GM12878 (cell line): ENCODE measurements at regions not wholly inside any gene's neighbourhood (a gene's known extent, or its start where the extent isn't known, plus 50 kb on each side); places are given as distances from the start of the nearest gene placed in this dataset.
A peak's percentile ranks its signal among the peaks of the same experiment; 100 is the strongest.

Source experiments
- CHD1 ChIP-seq: IDR thresholded peaks from 2 replicates; pipeline ENCODE4 v1.6.1; 2012; ENCODE audit warnings: low read depth, low read length, improper control_type of control experiment
- CUX1 ChIP-seq: IDR thresholded peaks from 2 replicates; pipeline ENCODE4 v1.6.1; 2012; ENCODE audit warnings: improper control_type of control experiment, low read depth, low read length; ENCODE audit not compliant: insufficient replicate concordance
- DPF2 ChIP-seq: fragments of 450-650 bp; IDR thresholded peaks from 2 replicates; pipeline ENCODE4 v1.6.1; 2017; ENCODE audit warnings: mild to moderate bottlenecking
- EP300 ChIP-seq, 2 experiments: fragments of 150-350 bp in 1 of 2; IDR thresholded peaks; 2 replicates each; pipeline ENCODE4 v1.6.1; 2011 to 2012; ENCODE audit warnings: low read depth in 2 of 2, low read length in 2 of 2, borderline replicate concordance in 1 of 2, improper control_type of control experiment in 1 of 2, inconsistent platforms in 1 of 2; ENCODE audit not compliant: control insufficient read depth in 1 of 2
- EZH2 ChIP-seq: IDR thresholded peaks from 2 replicates; pipeline ENCODE4 v1.6.1; 2012; ENCODE audit warnings: low read depth, mild to moderate bottlenecking, control low read depth, inconsistent platforms, low read length, borderline replicate concordance; ENCODE audit not compliant: control insufficient read depth
- FOS ChIP-seq: IDR thresholded peaks from 3 replicates; pipeline ENCODE4 v1.6.1; 2011; ENCODE audit warnings: borderline replicate concordance; ENCODE audit not compliant: insufficient read length; ENCODE audit errors: extremely low read depth
- HDGF ChIP-seq: fragments of 450-650 bp; IDR thresholded peaks from 2 replicates; pipeline ENCODE4 v1.6.1; 2016; ENCODE audit warnings: antibody characterized with exemption
- IKZF2 ChIP-seq, 2 experiments: fragments of 450-650 bp; IDR thresholded peaks; 2 replicates each; pipeline ENCODE4 v1.6.1; 2017; ENCODE audit warnings: mild to moderate bottlenecking in 2 of 2, moderate library complexity in 2 of 2
- MAX ChIP-seq: IDR thresholded peaks from 2 replicates; pipeline ENCODE4 v1.6.1; 2012; ENCODE audit warnings: low read depth, low read length, improper control_type of control experiment
- MEF2B ChIP-seq: fragments of 450-650 bp; IDR thresholded peaks from 2 replicates; pipeline ENCODE4 v1.6.1; 2018; ENCODE audit warnings: mild to moderate bottlenecking, moderate library complexity; ENCODE audit not compliant: partially characterized antibody, poor library complexity, severe bottlenecking
- MXI1 ChIP-seq: fragments of 150-350 bp; IDR thresholded peaks from 2 replicates; pipeline ENCODE4 v1.6.1; 2011; ENCODE audit warnings: low read depth, mild to moderate bottlenecking, inconsistent platforms, low read length, improper control_type of control experiment
- NKRF ChIP-seq: fragments of 450-650 bp; conservative IDR thresholded peaks from 2 replicates; pipeline ENCODE4 v1.6.1; 2017; ENCODE audit warnings: mild to moderate bottlenecking, moderate library complexity
- NR2C1 ChIP-seq: fragments of 450-650 bp; IDR thresholded peaks from 2 replicates; pipeline ENCODE4 v1.6.1; 2017; ENCODE audit warnings: antibody characterized with exemption, mild to moderate bottlenecking, moderate library complexity
- NR2C2 ChIP-seq: IDR thresholded peaks from 2 replicates; pipeline ENCODE4 v1.6.1; 2011; ENCODE audit warnings: borderline replicate concordance, low read depth; ENCODE audit not compliant: control insufficient read depth, insufficient read length
- NRF1 ChIP-seq: conservative IDR thresholded peaks from 2 replicates; pipeline ENCODE4 v1.6.1; 2011; ENCODE audit warnings: mild to moderate bottlenecking, low read depth, low read length, improper control_type of control experiment
- POLR2AphosphoS2 ChIP-seq: IDR thresholded peaks from 2 replicates; pipeline ENCODE4 v1.6.1; 2011; ENCODE audit warnings: low read depth, mild to moderate bottlenecking, low read length, improper control_type of control experiment, moderate library complexity
- POLR2AphosphoS5 ChIP-seq: IDR thresholded peaks from 2 replicates; pipeline ENCODE4 v1.6.1; 2011; ENCODE audit warnings: mild to moderate bottlenecking, low read length, inconsistent platforms
- RELB ChIP-seq: fragments of 450-650 bp; IDR thresholded peaks from 2 replicates; pipeline ENCODE4 v1.6.1; 2017; ENCODE audit warnings: low read depth, mild to moderate bottlenecking, moderate library complexity
- SRF ChIP-seq, 2 experiments: IDR thresholded peaks; 2 replicates each; pipeline ENCODE4 v1.6.1; 2011; ENCODE audit warnings: low read depth in 2 of 2, low read length in 2 of 2, mild to moderate bottlenecking in 1 of 2, moderate library complexity in 1 of 2
- TCF12 ChIP-seq: IDR thresholded peaks from 2 replicates; pipeline ENCODE4 v1.6.1; 2011; ENCODE audit warnings: low read depth, mild to moderate bottlenecking, low read length
- ZBED1 ChIP-seq: IDR thresholded peaks from 2 replicates; pipeline ENCODE4 v1.6.1; 2016; ENCODE audit warnings: borderline replicate concordance

GRCh38 chr17:77323413-77324171 is 182.8 kb downstream of the SEC14L1 start (continued):
- no peak for TF ChIP-seq MXI1
- TF ChIP-seq NR2C2: no peak
- TF ChIP-seq TCF12: no peak
- TF ChIP-seq NRF1: no peak
- no peak for TF ChIP-seq FOS
- peak; percentile 62; the same call in 1 of the 2 replicates for TF ChIP-seq POLR2AphosphoS2
- no peak for TF ChIP-seq EZH2
- peak; percentile 43 for TF ChIP-seq MAX
- TF ChIP-seq RELB: 0 out of 2 replicates have a peak, but pooled peaks have one; percentile 19
- peak; percentile 82 for TF ChIP-seq MEF2B
- no peak for TF ChIP-seq ZBED1
- TF ChIP-seq EP300 (IDR thresholded peaks at IDR 0.05; ENCODE audit: borderline replicate concordance in 1 of 2, control insufficient read depth in 1 of 2, low read depth in 2 of 2, low read length in 2 of 2): no peak
- TF ChIP-seq HDGF: no peak
- peak; percentile 35 to 44; a peak in 2 of 4 replicates for TF ChIP-seq IKZF2 (IDR thresholded peaks at IDR 0.05)
- no peak for TF ChIP-seq SRF (IDR thresholded peaks at IDR 0.05; ENCODE audit: low read depth in 2 of 2, low read length in 2 of 2)
- no peak for TF ChIP-seq POLR2AphosphoS5
- TF ChIP-seq CUX1: no peak
- TF ChIP-seq DPF2: peak; percentile 64; the same call in 1 of the 2 replicates
- no peak for TF ChIP-seq NR2C1
- no peak; the same call in 1 of the 2 replicates for TF ChIP-seq NKRF
- 0 out of 2 replicates have a peak, but pooled peaks have one; percentile 32 for TF ChIP-seq CHD1
